Neural progenitor cell (in vitro differentiated cells): ENCODE measurements at regions not wholly inside any gene's neighbourhood (a gene's known extent, or its start where the extent isn't known, plus 50 kb on each side); places are given as distances from the start of the nearest gene placed in this dataset.
"Not testable (repeated sequence)": the region's sequence is repeated elsewhere in the genome, so short reads cannot be mapped to it uniquely, and the experiment has no call there.

Experiments
- DNase-seq: peaks from one replicate; pipeline ENCODE4 v3.0.0-alpha.2; 2016; ENCODE audit warnings: low spot score
- H2AFZ ChIP-seq: fragments of 200-600 bp; sonication (generic); replicated peaks from 2 replicates; pipeline ENCODE4 v1.6.1; 2016; ENCODE audit warnings: antibody characterized with exemption
- H3F3A ChIP-seq: fragments of 200-600 bp; sonication (generic); 2 replicates; pipeline ENCODE4 v1.6.1; 2016; ENCODE audit warnings: antibody characterized with exemption, low read depth
- H3K27ac ChIP-seq: fragments of 200-600 bp; sonication (generic); 2 replicates; pipeline ENCODE4 v1.5.1; 2016; ENCODE audit warnings: mild to moderate bottlenecking
- H3K27me3 ChIP-seq: fragments of 200-600 bp; sonication (generic); 2 replicates; pipeline ENCODE4 v1.6.1; 2016; ENCODE audit warnings: mild to moderate bottlenecking, moderate library complexity
- H3K36me3 ChIP-seq: fragments of 200-600 bp; sonication (generic); 2 replicates; pipeline ENCODE4 v1.5.1; 2016
- H3K4me1 ChIP-seq: fragments of 200-600 bp; sonication (generic); 2 replicates; pipeline ENCODE4 v1.6.1; 2016; ENCODE audit warnings: mixed run types
- H3K4me2 ChIP-seq: fragments of 200-600 bp; sonication (generic); 2 replicates; pipeline ENCODE4 v1.6.1; 2016
- H3K4me3 ChIP-seq: fragments of 200-600 bp; sonication (generic); 2 replicates; pipeline ENCODE4 v1.5.1; 2016
- H3K79me2 ChIP-seq: fragments of 200-600 bp; sonication (generic); 2 replicates; pipeline ENCODE4 v1.6.1; 2016; ENCODE audit warnings: low read depth
- H3K9ac ChIP-seq: fragments of 200-600 bp; sonication (generic); 2 replicates; pipeline ENCODE4 v1.6.1; 2016
- H3K9me3 ChIP-seq: fragments of 200-600 bp; sonication (generic); 2 replicates; pipeline ENCODE4 v1.5.1; 2016; ENCODE audit warnings: low read depth
- H4K20me1 ChIP-seq: fragments of 200-600 bp; sonication (generic); 2 replicates; pipeline ENCODE4 v1.6.1; 2016; ENCODE audit warnings: low read depth
- H3K27ac Mint-ChIP-seq: 3 replicates; pipeline ENCODE4 v1.8.0; 2021; ENCODE audit warnings: mixed read lengths
- H3K27me3 Mint-ChIP-seq: 2 replicates; pipeline ENCODE4 v1.8.0; 2022; ENCODE audit warnings: low read depth, mild to moderate bottlenecking, inconsistent platforms, moderate library complexity, mixed read lengths; ENCODE audit not compliant: insufficient read depth
- H3K36me3 Mint-ChIP-seq: 3 replicates; pipeline ENCODE4 v1.8.0; 2021; ENCODE audit warnings: mixed read lengths
- H3K4me1 Mint-ChIP-seq: 3 replicates; pipeline ENCODE4 v1.8.0; 2021; ENCODE audit warnings: mixed read lengths
- H3K4me3 Mint-ChIP-seq: 3 replicates; pipeline ENCODE4 v1.8.0; 2021; ENCODE audit warnings: mild to moderate bottlenecking, moderate library complexity, mixed read lengths
- H3K9me3 Mint-ChIP-seq: 3 replicates; pipeline ENCODE4 v1.8.0; 2020; ENCODE audit warnings: mixed read lengths
- CTCF ChIP-seq: fragments of 200-600 bp; sonication (generic); IDR thresholded peaks from 2 replicates; pipeline ENCODE4 v1.5.1; 2017; ENCODE audit warnings: antibody characterized with exemption, mild to moderate bottlenecking

- not testable (repeated sequence) for H3K27me3 ChIP-seq, H3K4me3 ChIP-seq, H3K36me3 ChIP-seq, H3K4me1 Mint-ChIP-seq, H3K4me2 ChIP-seq, H4K20me1 ChIP-seq, DNase-seq, H3K4me3 Mint-ChIP-seq, H2AFZ ChIP-seq, H3K9me3 ChIP-seq, H3K9ac ChIP-seq, H3K27ac ChIP-seq, H3K27ac Mint-ChIP-seq, H3K36me3 Mint-ChIP-seq, H3F3A ChIP-seq, H3K79me2 ChIP-seq, H3K9me3 Mint-ChIP-seq, H3K27me3 Mint-ChIP-seq, H3K4me1 ChIP-seq
These were observed 183.7 kb upstream of the AKAP13 start for GRCh38 chr15:85196697-85197096.

- not testable (repeated sequence) for H3K27ac Mint-ChIP-seq, H3K4me3 ChIP-seq, H3K79me2 ChIP-seq, H3K4me3 Mint-ChIP-seq, H3K27ac ChIP-seq, H2AFZ ChIP-seq, H3K9ac ChIP-seq, H3F3A ChIP-seq, H3K27me3 ChIP-seq, H3K9me3 ChIP-seq, H3K4me2 ChIP-seq, H4K20me1 ChIP-seq, H3K36me3 Mint-ChIP-seq, H3K36me3 ChIP-seq, H3K4me1 ChIP-seq, DNase-seq, H3K4me1 Mint-ChIP-seq, H3K27me3 Mint-ChIP-seq, H3K9me3 Mint-ChIP-seq
These were observed 182.8 kb upstream of the AKAP13 start for GRCh38 chr15:85197582-85197981.

- not testable (repeated sequence) for H3K4me3 Mint-ChIP-seq, H3K79me2 ChIP-seq, H3K36me3 Mint-ChIP-seq, H2AFZ ChIP-seq, H3K36me3 ChIP-seq, H3K27me3 Mint-ChIP-seq, H3K9me3 Mint-ChIP-seq, H3K27ac Mint-ChIP-seq, H3K4me3 ChIP-seq, H3K9ac ChIP-seq, H3K4me2 ChIP-seq, H4K20me1 ChIP-seq, H3K27ac ChIP-seq, H3F3A ChIP-seq, H3K27me3 ChIP-seq, DNase-seq, H3K9me3 ChIP-seq, H3K4me1 Mint-ChIP-seq, H3K4me1 ChIP-seq
These were observed 182.0 kb upstream of the AKAP13 start for GRCh38 chr15:85198432-85198831.

DNA sequence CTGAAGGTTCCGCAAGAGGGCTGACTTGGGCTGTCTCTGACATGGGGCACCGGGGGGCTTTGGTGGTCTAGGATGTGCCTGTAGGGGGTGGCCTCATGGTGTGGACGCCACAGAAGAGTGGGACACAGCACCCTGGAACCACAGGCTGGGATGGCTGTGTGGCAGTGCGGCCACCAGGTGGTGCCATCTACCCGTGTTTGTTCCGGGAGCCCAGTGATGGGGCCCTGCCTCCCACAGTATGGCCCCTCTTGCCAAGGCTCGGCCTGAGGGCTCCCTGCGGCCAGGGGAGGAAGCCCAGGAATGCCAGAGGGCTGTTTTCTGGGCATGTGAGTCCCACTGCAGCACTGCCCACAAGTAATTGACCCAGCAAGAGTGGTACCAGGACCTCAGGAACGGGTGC is 180.2 kb upstream of the AKAP13 start:
- H3K36me3 Mint-ChIP-seq, H3F3A ChIP-seq, H3K4me3 ChIP-seq, H3K9me3 ChIP-seq, H4K20me1 ChIP-seq, H3K4me3 Mint-ChIP-seq, H3K27me3 ChIP-seq, H3K27me3 Mint-ChIP-seq, H3K36me3 ChIP-seq, H3K79me2 ChIP-seq, H3K4me2 ChIP-seq, H3K9ac ChIP-seq, DNase-seq, H2AFZ ChIP-seq, H3K4me1 ChIP-seq, H3K9me3 Mint-ChIP-seq, H3K27ac ChIP-seq, H3K27ac Mint-ChIP-seq, H3K4me1 Mint-ChIP-seq: not testable (repeated sequence)
- peak; percentile 7 for TF ChIP-seq CTCF

GRCh38 chr15:85201118-85201793 is 179.1 kb upstream of the AKAP13 start:
- H3K36me3 ChIP-seq, H3K4me3 ChIP-seq, H3K27me3 Mint-ChIP-seq, H3K4me1 Mint-ChIP-seq, H3K27ac ChIP-seq, H3K4me3 Mint-ChIP-seq, DNase-seq, H3K79me2 ChIP-seq, H3K9me3 ChIP-seq, H3K27me3 ChIP-seq, H3K36me3 Mint-ChIP-seq, H3K9ac ChIP-seq, H4K20me1 ChIP-seq, H3F3A ChIP-seq, H3K27ac Mint-ChIP-seq, H3K9me3 Mint-ChIP-seq, H2AFZ ChIP-seq, H3K4me2 ChIP-seq, H3K4me1 ChIP-seq: not testable (repeated sequence)

- H3K4me2 ChIP-seq, H3K36me3 Mint-ChIP-seq, H3K27me3 Mint-ChIP-seq, H3K27ac ChIP-seq, H3K4me3 Mint-ChIP-seq, H3K79me2 ChIP-seq, H3K4me1 Mint-ChIP-seq, H3K9me3 ChIP-seq, H2AFZ ChIP-seq, H3K27ac Mint-ChIP-seq, H4K20me1 ChIP-seq, H3K27me3 ChIP-seq, H3F3A ChIP-seq, H3K4me1 ChIP-seq, H3K9me3 Mint-ChIP-seq, DNase-seq, H3K9ac ChIP-seq, H3K4me3 ChIP-seq, H3K36me3 ChIP-seq: not testable (repeated sequence)
These were observed 175.9 kb upstream of the AKAP13 start for GRCh38 chr15:85204481-85204880.

DNA sequence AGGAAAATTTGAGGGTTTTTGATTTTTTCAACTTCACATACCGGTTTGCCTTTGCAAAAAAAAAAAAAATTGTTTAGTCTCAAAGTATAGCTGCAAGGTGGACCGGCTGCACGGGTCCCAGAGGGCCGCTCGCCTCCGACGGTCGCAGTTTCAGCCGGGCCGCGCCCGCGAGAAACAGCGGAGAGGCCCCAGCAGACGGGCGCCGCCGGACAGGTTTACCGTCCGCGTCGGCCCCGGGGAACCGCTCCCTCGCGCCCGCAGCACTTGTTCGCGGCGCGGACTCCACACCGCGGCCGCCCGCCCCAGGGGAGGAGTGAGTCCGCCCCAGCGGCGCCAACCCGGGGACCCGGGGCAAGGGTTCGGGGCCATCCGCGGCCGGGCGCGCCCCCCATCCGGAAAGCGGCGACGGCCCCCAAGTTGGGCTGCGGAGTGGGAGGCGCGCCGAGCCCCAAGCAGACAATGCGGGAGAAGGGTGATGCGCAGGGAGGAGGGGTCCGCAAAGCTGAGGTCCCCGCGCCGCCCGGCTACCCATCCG is 146.5 kb upstream of the AKAP13 start:
- H3K27me3 ChIP-seq, DNase-seq, H3K27ac ChIP-seq, H3K9me3 Mint-ChIP-seq, H3K9me3 ChIP-seq, H3K36me3 Mint-ChIP-seq, H3K79me2 ChIP-seq, H3F3A ChIP-seq, H3K27me3 Mint-ChIP-seq, H3K36me3 ChIP-seq, H3K27ac Mint-ChIP-seq, H2AFZ ChIP-seq, H3K9ac ChIP-seq, H3K4me1 Mint-ChIP-seq, H4K20me1 ChIP-seq, H3K4me1 ChIP-seq: not testable (repeated sequence)
- peak overlapping the region; percentile 79 for H3K4me2 ChIP-seq
- peak overlapping the region; percentile 78 for H3K4me3 ChIP-seq
- H3K4me3 Mint-ChIP-seq, result peak overlapping the region; percentile 72
